ENCODE measurements at regions not wholly inside any gene's neighbourhood (a gene's known extent, or its start where the extent isn't known, plus 50 kb on each side); places are given as distances from the start of the nearest gene placed in this dataset.
"Not testable (repeated sequence)": the region's sequence is repeated elsewhere in the genome, so short reads cannot be mapped to it uniquely, and the experiment has no call there.

- 84% methylated on average over 4 of the region's 4 CpGs for WGBS
- H3K36me3 ChIP-seq (ENCODE audit: control insufficient read depth in 2 of 2, insufficient read depth in 2 of 2, low read length in 1 of 2) = no peaks in the 10 kb centered on the region
- no peak for DNase-seq (ENCODE audit: low read depth in 6 of 9, low spot score in 9 of 9)
- H3K9me3 ChIP-seq (ENCODE audit: control insufficient read depth in 2 of 2, insufficient read depth in 1 of 2, low read length in 1 of 2) = peaks cover 0 to 3% of the 10 kb centered on the region in 2 donors
- H3K4me3 ChIP-seq (ENCODE audit: low read length in 2 of 2) = no peak overlapping the region
- no peaks in the 10 kb centered on the region for H3K27me3 ChIP-seq (ENCODE audit: control insufficient read depth in 2 of 2, insufficient read depth in 1 of 2, low read length in 1 of 2)
- no peak overlapping the region for H3K27ac ChIP-seq (ENCODE audit: low read depth in 1 of 2, low read length in 1 of 2)
- H3K4me1 ChIP-seq (ENCODE audit: control insufficient read depth in 2 of 2, insufficient read depth in 2 of 2, low read length in 2 of 2) = no peaks in the 10 kb centered on the region
Observed at GRCh38 chr5:173394701-173395100, 66.5 kb upstream of the STC2 start.

DNA sequence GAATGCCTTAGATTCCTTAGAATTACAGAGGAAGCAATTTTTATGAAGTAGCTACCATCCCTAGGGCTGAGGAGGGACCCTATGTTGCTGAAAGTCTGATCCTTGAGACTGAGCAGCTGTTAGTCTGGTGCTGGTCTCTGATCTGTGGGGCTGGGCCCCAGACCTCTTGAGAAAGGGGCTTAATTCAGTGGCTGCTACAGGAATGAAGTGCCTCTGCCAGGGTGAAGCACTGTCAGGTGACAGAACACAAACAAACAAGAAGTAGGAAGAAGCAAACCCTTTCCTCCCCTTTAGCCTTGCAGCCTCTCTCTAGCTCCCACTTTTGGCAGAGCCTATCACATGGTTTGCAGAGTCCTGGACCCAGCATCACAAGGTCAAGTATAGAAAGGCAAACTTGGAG, 64.0 kb upstream of the STC2 start:
- Histone ChIP-seq H3K9me3 (ENCODE audit: control insufficient read depth in 2 of 2, insufficient read depth in 1 of 2, low read length in 1 of 2) (peaks cover 0 to 3% of the 10 kb centered on the region in 2 donors), H3K4me1 (ENCODE audit: control insufficient read depth in 2 of 2, insufficient read depth in 2 of 2, low read length in 2 of 2) (no peaks in the 10 kb centered on the region), H3K27me3 (ENCODE audit: control insufficient read depth in 2 of 2, insufficient read depth in 1 of 2, low read length in 1 of 2) (no peaks in the 10 kb centered on the region), H3K36me3 (ENCODE audit: control insufficient read depth in 2 of 2, insufficient read depth in 2 of 2, low read length in 1 of 2) (no peaks in the 10 kb centered on the region), H3K4me3 (ENCODE audit: low read length in 2 of 2) (no peak overlapping the region), H3K27ac (ENCODE audit: low read depth in 1 of 2, low read length in 1 of 2) (no peak overlapping the region)
- no peak for DNase-seq (ENCODE audit: low read depth in 6 of 9, low spot score in 9 of 9)

DNA sequence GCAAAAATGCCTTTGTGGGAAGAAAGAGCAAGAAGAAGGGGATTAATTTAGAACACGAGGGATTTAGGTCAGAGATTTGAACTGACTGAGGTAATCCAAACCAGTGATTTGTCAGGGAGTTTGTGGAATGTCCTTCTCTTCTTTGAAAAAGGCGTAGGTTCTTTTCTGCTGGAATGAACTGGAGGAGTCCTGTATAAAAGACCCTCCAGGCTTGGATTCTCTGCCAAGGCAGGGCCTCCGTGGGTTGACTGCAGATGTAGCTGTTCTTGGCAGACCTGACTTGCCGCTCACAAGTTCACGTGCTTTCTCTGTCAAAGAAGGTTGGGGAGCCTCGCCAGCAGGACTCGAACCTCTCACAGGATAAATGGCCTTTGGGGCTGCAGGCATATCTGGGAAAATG, 62.8 kb upstream of the STC2 start:
- Histone ChIP-seq H3K36me3 (ENCODE audit: control insufficient read depth in 2 of 2, insufficient read depth in 2 of 2, low read length in 1 of 2) (no peaks in the 10 kb centered on the region), H3K4me1 (ENCODE audit: control insufficient read depth in 2 of 2, insufficient read depth in 2 of 2, low read length in 2 of 2) (no peaks in the 10 kb centered on the region), H3K9me3 (ENCODE audit: control insufficient read depth in 2 of 2, insufficient read depth in 1 of 2, low read length in 1 of 2) (peaks cover 0 to 3% of the 10 kb centered on the region in 2 donors), H3K27ac (ENCODE audit: low read depth in 1 of 2, low read length in 1 of 2) (no peak overlapping the region), H3K27me3 (ENCODE audit: control insufficient read depth in 2 of 2, insufficient read depth in 1 of 2, low read length in 1 of 2) (no peaks in the 10 kb centered on the region), H3K4me3 (ENCODE audit: low read length in 2 of 2) (no peak overlapping the region)
- WGBS = 87% methylated on average over 7 of the region's 7 CpGs
- DNase-seq (ENCODE audit: low read depth in 6 of 9, low spot score in 9 of 9) = no peak

DNA sequence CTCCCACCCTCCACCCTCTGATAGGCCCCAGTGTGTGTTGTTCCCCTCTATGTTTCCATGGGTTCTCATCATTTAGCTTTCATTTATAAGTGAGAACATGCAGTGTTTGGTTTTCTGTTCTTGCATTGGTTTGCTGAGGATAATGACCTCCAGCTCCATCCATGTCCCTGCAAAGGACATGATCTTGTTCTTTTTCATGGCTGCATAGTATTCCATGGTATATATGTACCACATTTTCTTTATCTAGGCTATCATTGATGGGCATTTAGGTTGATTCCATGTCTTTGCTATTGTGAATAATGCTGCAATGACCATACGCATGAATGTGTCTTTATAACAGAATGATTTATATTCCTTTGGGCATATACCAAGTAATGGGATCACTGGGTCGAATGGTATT, 59.1 kb upstream of the STC2 start:
- H3K4me3 ChIP-seq (ENCODE audit: low read length in 2 of 2); DNase-seq (ENCODE audit: low read depth in 6 of 9, low spot score in 9 of 9); H3K36me3 ChIP-seq (ENCODE audit: control insufficient read depth in 2 of 2, insufficient read depth in 2 of 2, low read length in 1 of 2); H3K27ac ChIP-seq (ENCODE audit: low read depth in 1 of 2, low read length in 1 of 2); H3K27me3 ChIP-seq (ENCODE audit: control insufficient read depth in 2 of 2, insufficient read depth in 1 of 2, low read length in 1 of 2); H3K4me1 ChIP-seq (ENCODE audit: control insufficient read depth in 2 of 2, insufficient read depth in 2 of 2, low read length in 2 of 2); H3K9me3 ChIP-seq (ENCODE audit: control insufficient read depth in 2 of 2, insufficient read depth in 1 of 2, low read length in 1 of 2): not testable (repeated sequence)
- WGBS = 85% methylated on average over 2 of the region's 2 CpGs

GRCh38 chr5:173385832-173386360, 57.7 kb upstream of the STC2 start:
- Histone ChIP-seq H3K27ac (ENCODE audit: low read depth in 1 of 2, low read length in 1 of 2) (no peak overlapping the region), H3K9me3 (ENCODE audit: control insufficient read depth in 2 of 2, insufficient read depth in 1 of 2, low read length in 1 of 2) (no peaks in the 10 kb centered on the region), H3K36me3 (ENCODE audit: control insufficient read depth in 2 of 2, insufficient read depth in 2 of 2, low read length in 1 of 2) (no peaks in the 10 kb centered on the region), H3K4me3 (ENCODE audit: low read length in 2 of 2) (no peak overlapping the region), H3K27me3 (ENCODE audit: control insufficient read depth in 2 of 2, insufficient read depth in 1 of 2, low read length in 1 of 2) (no peaks in the 10 kb centered on the region), H3K4me1 (ENCODE audit: control insufficient read depth in 2 of 2, insufficient read depth in 2 of 2, low read length in 2 of 2) (no peaks in the 10 kb centered on the region)
- 88% methylated on average over 4 of the region's 4 CpGs for WGBS
- DNase-seq (ENCODE audit: low read depth in 6 of 9, low spot score in 9 of 9) = no peak

GRCh38 chr5:173383711-173384110, 55.5 kb upstream of the STC2 start:
- WGBS = 80% methylated on average over 4 of the region's 4 CpGs
- Histone ChIP-seq H3K9me3 (ENCODE audit: control insufficient read depth in 2 of 2, insufficient read depth in 1 of 2, low read length in 1 of 2) (no peaks in the 10 kb centered on the region), H3K27ac (ENCODE audit: low read depth in 1 of 2, low read length in 1 of 2) (no peak overlapping the region), H3K36me3 (ENCODE audit: control insufficient read depth in 2 of 2, insufficient read depth in 2 of 2, low read length in 1 of 2) (no peaks in the 10 kb centered on the region), H3K4me3 (ENCODE audit: low read length in 2 of 2) (no peak overlapping the region), H3K27me3 (ENCODE audit: control insufficient read depth in 2 of 2, insufficient read depth in 1 of 2, low read length in 1 of 2) (no peaks in the 10 kb centered on the region), H3K4me1 (ENCODE audit: control insufficient read depth in 2 of 2, insufficient read depth in 2 of 2, low read length in 2 of 2) (no peaks in the 10 kb centered on the region)
- no peak for DNase-seq (ENCODE audit: low read depth in 6 of 9, low spot score in 9 of 9)

- Histone ChIP-seq H3K9me3 (ENCODE audit: control insufficient read depth in 2 of 2, insufficient read depth in 1 of 2, low read length in 1 of 2) (no peaks in the 10 kb centered on the region), H3K27ac (ENCODE audit: low read depth in 1 of 2, low read length in 1 of 2) (no peak overlapping the region), H3K4me3 (ENCODE audit: low read length in 2 of 2) (no peak overlapping the region), H3K36me3 (ENCODE audit: control insufficient read depth in 2 of 2, insufficient read depth in 2 of 2, low read length in 1 of 2) (no peaks in the 10 kb centered on the region), H3K4me1 (ENCODE audit: control insufficient read depth in 2 of 2, insufficient read depth in 2 of 2, low read length in 2 of 2) (no peaks in the 10 kb centered on the region), H3K27me3 (ENCODE audit: control insufficient read depth in 2 of 2, insufficient read depth in 1 of 2, low read length in 1 of 2) (no peaks in the 10 kb centered on the region)
- 98% methylated on average over 3 of the region's 3 CpGs for WGBS
- no peak for DNase-seq (ENCODE audit: low read depth in 6 of 9, low spot score in 9 of 9)
Observed at GRCh38 chr5:173378727-173379126, 50.5 kb upstream of the STC2 start.

Data from thymus (tissue), 11 donors.